ENCODE measurements at regions not wholly inside any gene's neighbourhood (a gene's known extent, or its start where the extent isn't known, plus 50 kb on each side); places are given as distances from the start of the nearest gene placed in this dataset.

- TF ChIP-seq NKRF (conservative IDR thresholded peaks at IDR 0.05) (no peak), ZZZ3 (IDR thresholded peaks at IDR 0.05; ENCODE audit: control insufficient read depth, insufficient read length, low read depth) (no peak), POLR2A (IDR thresholded peaks at IDR 0.05; ENCODE audit: low read depth, low read length) (no peak), POLR2AphosphoS5 (IDR thresholded peaks at IDR 0.05; ENCODE audit: low read length) (no peak), RELB (IDR thresholded peaks at IDR 0.05; ENCODE audit: low read depth) (no peak), EZH2 (IDR thresholded peaks at IDR 0.05; ENCODE audit: borderline replicate concordance, control insufficient read depth, low read depth, low read length) (no peak), HDGF (IDR thresholded peaks at IDR 0.05) (no peak), SPI1 (IDR thresholded peaks at IDR 0.05; ENCODE audit: borderline replicate concordance, insufficient read depth, low read depth, low read length) (no peak), JUND (IDR thresholded peaks at IDR 0.05; ENCODE audit: low read depth, low read length) (no peak), TCF7 (IDR thresholded peaks at IDR 0.05; ENCODE audit: borderline replicate concordance) (no peak)
Measured at GRCh38 chr6:50975216-50975615, 156.5 kb downstream of the TFAP2B start.

Data from GM12878 (cell line).